ENCODE measurements at regions not wholly inside any gene's neighbourhood (a gene's known extent, or its start where the extent isn't known, plus 50 kb on each side); places are given as distances from the start of the nearest gene placed in this dataset.
"Not testable (repeated sequence)": the region's sequence is repeated elsewhere in the genome, so short reads cannot be mapped to it uniquely, and the experiment has no call there.

DNA sequence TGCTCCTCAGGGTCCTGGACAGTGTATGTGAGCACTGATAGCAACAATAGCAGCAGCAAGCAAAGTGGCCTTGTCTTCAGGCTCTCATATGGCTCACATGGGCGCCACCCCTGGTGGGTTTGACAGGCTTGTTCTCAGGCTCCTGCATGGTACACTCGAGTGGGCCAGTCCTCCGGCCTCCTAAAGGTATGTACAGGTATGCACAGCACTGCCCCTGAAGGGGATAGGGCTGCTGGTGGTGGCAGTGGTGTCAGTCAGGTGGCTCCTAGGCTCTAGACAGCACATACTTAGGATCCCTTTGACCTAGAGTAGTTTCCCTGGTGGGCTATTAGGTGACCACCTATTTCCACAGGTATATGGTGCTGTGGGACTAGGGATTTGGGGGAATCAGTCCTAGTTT is 79.8 kb downstream of the LGALS9B start:
- TF ChIP-seq, protein P1, sequence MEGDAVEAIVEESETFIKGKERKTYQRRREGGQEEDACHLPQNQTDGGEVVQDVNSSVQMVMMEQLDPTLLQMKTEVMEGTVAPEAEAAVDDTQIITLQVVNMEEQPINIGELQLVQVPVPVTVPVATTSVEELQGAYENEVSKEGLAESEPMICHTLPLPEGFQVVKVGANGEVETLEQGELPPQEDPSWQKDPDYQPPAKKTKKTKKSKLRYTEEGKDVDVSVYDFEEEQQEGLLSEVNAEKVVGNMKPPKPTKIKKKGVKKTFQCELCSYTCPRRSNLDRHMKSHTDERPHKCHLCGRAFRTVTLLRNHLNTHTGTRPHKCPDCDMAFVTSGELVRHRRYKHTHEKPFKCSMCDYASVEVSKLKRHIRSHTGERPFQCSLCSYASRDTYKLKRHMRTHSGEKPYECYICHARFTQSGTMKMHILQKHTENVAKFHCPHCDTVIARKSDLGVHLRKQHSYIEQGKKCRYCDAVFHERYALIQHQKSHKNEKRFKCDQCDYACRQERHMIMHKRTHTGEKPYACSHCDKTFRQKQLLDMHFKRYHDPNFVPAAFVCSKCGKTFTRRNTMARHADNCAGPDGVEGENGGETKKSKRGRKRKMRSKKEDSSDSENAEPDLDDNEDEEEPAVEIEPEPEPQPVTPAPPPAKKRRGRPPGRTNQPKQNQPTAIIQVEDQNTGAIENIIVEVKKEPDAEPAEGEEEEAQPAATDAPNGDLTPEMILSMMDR (IDR thresholded peaks at IDR 0.05), result not testable (repeated sequence)
- TF ChIP-seq ZFX (IDR thresholded peaks at IDR 0.05; ENCODE audit: borderline replicate concordance), result not testable (repeated sequence)

All from 22Rv1 (cell line).